GM13976 (cell line): ENCODE measurements at regions not wholly inside any gene's neighbourhood (a gene's known extent, or its start where the extent isn't known, plus 50 kb on each side); places are given as distances from the start of the nearest gene placed in this dataset.

Experiments
- DNase-seq: peaks from one replicate; pipeline ENCODE4 v3.0.0; 2012; ENCODE audit warnings: low spot score
- in situ Hi-C: fragments of 300-500 bp; cut with MboI; formaldehyde crosslinking; loops from one replicate; pipeline ENCODE4 v1.12.0; 2022; ENCODE audit warnings: low sequenced_read_pairs, mixed read lengths, inconsistent platforms; ENCODE audit not compliant: unreplicated experiment
- TF ChIP-seq, protein P1 (sequence below): IDR thresholded peaks from 2 replicates; pipeline ENCODE4 v1.5.1; 2012; ENCODE audit warnings: borderline replicate concordance, mild to moderate bottlenecking; ENCODE audit not compliant: insufficient read depth; ENCODE audit errors: extremely low read depth, missing control alignments, control extremely low read depth

DNA sequence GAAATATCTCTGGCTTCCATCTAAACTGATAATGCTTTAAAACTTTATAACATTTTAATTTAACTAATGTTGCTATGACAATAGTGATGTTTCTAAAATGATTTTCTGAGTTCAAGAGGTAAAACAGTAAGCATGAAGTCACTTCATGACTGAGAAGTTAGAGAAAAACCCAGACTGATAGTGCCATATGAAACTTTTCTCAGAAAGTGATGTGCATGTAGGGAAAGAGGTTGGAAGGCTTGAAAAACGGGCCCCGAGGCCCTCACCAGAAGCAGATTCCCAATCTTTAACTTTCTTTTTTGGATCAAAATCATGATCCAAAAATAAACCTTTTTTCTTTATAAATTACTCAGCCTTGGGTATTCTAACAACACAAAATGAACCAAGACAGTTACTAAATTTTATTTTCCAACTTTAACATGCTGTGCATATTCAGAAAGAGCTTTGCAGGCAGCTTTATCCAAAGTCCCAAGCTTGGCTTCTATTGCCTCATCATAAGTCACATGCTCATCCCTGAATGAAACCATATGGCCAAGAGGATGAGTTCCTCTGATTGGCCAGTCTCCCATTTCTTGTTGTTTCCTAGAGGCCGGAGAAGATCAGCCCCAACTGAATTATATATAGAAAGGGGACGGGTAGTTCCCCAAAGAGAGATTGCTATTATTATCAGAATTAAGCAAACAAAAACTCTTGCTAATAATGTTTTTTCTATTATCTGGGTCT, 357.6 kb upstream of the SALL1 start:
- no peak for DNase-seq
- in situ Hi-C loops, result no loop called here
- TF ChIP-seq, protein P1, sequence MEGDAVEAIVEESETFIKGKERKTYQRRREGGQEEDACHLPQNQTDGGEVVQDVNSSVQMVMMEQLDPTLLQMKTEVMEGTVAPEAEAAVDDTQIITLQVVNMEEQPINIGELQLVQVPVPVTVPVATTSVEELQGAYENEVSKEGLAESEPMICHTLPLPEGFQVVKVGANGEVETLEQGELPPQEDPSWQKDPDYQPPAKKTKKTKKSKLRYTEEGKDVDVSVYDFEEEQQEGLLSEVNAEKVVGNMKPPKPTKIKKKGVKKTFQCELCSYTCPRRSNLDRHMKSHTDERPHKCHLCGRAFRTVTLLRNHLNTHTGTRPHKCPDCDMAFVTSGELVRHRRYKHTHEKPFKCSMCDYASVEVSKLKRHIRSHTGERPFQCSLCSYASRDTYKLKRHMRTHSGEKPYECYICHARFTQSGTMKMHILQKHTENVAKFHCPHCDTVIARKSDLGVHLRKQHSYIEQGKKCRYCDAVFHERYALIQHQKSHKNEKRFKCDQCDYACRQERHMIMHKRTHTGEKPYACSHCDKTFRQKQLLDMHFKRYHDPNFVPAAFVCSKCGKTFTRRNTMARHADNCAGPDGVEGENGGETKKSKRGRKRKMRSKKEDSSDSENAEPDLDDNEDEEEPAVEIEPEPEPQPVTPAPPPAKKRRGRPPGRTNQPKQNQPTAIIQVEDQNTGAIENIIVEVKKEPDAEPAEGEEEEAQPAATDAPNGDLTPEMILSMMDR, result no peak

DNA sequence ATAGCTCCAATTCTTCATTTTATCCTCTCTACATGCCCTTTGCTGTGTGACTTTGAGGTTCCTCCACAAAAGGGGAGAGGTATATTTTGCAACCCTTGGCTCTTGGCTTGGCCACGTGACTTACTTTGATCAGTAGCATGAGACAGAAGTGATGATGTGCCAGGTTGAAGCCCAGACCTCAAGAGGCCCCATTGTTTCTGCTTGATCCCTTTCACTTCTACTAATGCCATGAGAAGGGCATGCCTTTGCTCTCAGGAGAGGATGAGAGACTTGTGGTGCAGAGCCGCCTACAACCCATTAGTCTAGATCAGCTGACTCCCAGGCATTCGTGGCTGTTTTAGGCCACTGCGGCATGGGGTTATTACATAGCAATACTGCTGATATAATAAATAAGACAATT, 356.2 kb upstream of the SALL1 start:
- TF ChIP-seq, protein P1, result no peak
- in situ Hi-C loops, result no loop called here
- no peak for DNase-seq

DNA sequence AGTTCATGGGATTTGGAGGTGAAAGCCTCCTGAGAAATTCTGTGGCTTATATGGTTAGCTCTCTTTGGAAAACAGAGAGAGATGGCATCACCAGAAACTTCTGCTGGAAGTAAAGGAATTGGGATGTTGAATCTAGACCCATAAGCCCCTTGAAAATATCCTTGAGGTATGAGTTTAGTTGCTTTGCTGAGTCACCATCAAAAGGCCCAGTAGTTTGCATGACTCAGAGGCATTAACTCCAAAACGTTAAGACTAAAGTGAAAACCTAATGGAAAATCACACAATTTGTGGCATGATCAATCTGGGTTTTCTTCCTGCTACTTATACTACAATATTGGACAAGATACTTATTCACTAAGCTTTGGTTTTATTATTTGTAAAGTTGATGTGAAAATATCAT, 349.2 kb upstream of the SALL1 start:
- DNase-seq, result no peak
- in situ Hi-C loops, result no loop called here
- TF ChIP-seq, protein P1, result no peak

DNA sequence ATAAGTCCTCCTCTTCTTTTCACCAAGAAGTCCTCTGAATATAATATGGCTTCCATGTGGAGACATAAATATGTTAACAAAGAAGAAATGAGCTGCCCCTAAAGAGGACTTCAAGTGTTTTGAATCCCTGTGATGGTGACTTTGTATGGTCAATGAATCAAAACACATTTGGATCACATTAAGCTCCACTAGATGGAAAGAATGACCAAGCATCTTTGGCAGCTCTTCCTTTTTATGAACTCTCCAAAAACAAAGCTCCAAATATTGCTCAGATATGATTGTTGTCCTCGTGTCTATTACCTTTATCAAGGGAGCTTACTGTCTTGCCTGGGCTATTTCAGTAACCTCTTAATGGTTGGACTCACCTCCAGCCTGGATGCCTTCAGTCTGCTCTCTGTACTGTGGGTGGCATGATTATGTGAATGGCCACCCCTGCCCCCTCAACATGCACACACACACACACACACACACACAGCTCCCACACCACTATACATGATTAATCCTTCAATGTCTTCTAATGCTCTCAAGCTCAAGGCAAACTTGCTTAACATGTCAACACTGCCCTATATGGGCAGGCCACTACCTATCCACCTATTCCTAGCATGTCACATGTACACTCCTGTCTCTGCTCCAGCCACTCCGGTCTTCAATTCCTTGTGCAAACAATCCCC, 346.6 kb upstream of the SALL1 start:
- TF ChIP-seq, protein P1, result no peak
- no peak for DNase-seq
- in situ Hi-C loops, result no loop called here

DNA sequence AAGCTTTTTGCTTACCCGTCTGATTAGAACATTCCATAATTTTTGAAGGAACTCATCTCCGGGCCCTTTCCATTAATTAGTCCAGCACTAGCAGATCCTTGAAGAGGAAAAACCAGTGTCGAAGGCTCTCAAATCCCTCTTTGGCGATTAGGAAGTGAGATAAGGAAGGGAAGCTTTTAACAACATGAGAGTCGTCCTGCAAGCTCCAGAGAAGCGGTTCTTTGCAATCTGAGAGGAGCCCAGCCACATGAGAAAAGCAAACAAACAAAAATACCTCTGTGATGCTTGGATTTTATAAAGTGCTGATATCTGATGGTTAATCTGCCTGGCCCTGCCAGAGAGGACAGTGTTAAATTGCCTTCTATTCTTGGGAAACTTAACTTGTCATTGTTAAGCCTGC, 339.8 kb upstream of the SALL1 start:
- TF ChIP-seq, protein P1, result no peak
- in situ Hi-C loops, result no loop called here

DNA sequence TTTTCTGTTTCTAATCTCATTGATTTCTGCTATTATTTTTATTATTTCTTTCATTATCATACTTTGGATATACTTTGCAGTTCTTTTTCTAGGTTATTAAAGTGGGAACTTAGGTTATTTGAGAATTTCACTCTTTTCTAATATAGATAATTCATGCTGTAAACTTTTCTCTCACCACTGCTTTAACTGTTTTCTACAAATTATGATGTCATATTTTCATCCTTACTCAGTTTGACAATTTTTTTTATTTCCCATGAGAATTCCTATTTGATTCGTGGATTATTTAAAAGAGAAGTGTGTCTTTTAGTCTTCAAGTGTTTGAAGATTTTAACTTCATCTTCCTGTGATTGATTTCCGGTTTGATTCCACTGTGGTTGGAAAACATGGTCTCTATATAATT, 336.8 kb upstream of the SALL1 start:
- TF ChIP-seq, protein P1, result no peak
- in situ Hi-C loops, result no loop called here

More for the DNA sequence above, 339.8 kb upstream of the SALL1 start:
- no peak for DNase-seq

More for the DNA sequence above, 336.8 kb upstream of the SALL1 start:
- no peak for DNase-seq
